Kidney epithelial cell (primary cell): ENCODE measurements at regions not wholly inside any gene's neighbourhood (a gene's known extent, or its start where the extent isn't known, plus 50 kb on each side); places are given as distances from the start of the nearest gene placed in this dataset.

Experiments used
- DNase-seq: peaks from one replicate; pipeline ENCODE4 v3.0.0-alpha.2; 2010; ENCODE audit warnings: low read depth
- H3K27me3 ChIP-seq: 2 replicates; pipeline ENCODE4 v1.6.0; 2011; ENCODE audit warnings: low read length; ENCODE audit not compliant: control insufficient read depth, insufficient read depth
- H3K36me3 ChIP-seq: 2 replicates; pipeline ENCODE4 v1.5.1; 2011; ENCODE audit warnings: low read length; ENCODE audit not compliant: control insufficient read depth, insufficient read depth
- H3K4me3 ChIP-seq: 2 replicates; pipeline ENCODE4 v1.5.1; 2011; ENCODE audit warnings: low read depth, mild to moderate bottlenecking, control low read depth, low read length
- TF ChIP-seq, protein P1 (sequence below): IDR thresholded peaks from 2 replicates; pipeline ENCODE4 v1.5.1; 2011; ENCODE audit warnings: mild to moderate bottlenecking, moderate library complexity, low read length, control low read depth, inconsistent platforms; ENCODE audit not compliant: insufficient read depth, poor library complexity, severe bottlenecking

DNA sequence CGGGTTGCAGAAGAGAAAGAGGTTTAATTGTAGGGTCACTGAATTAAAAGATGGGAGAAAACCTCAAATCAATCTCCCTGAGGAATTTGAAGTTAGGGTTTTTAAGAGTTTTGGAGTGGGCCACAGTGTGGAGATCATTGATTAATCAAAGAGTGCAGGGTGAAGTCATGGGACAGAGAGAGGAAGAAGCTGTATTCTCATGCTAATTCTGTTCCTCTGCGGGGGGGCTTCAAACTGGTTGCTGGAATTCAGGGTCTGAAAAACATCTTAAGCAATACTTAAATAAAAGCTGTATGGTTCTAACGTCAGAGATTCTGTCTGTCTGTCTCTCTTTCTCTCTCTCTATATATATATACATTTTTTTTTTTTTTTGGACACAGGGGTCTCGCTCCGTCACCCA is 169.8 kb upstream of the SPATS2L start:
- no peak for DNase-seq
- Histone ChIP-seq H3K27me3 (no peaks in the 10 kb centered on the region), H3K36me3 (no peaks in the 10 kb centered on the region), H3K4me3 (no peak overlapping the region)
- TF ChIP-seq, protein P1, sequence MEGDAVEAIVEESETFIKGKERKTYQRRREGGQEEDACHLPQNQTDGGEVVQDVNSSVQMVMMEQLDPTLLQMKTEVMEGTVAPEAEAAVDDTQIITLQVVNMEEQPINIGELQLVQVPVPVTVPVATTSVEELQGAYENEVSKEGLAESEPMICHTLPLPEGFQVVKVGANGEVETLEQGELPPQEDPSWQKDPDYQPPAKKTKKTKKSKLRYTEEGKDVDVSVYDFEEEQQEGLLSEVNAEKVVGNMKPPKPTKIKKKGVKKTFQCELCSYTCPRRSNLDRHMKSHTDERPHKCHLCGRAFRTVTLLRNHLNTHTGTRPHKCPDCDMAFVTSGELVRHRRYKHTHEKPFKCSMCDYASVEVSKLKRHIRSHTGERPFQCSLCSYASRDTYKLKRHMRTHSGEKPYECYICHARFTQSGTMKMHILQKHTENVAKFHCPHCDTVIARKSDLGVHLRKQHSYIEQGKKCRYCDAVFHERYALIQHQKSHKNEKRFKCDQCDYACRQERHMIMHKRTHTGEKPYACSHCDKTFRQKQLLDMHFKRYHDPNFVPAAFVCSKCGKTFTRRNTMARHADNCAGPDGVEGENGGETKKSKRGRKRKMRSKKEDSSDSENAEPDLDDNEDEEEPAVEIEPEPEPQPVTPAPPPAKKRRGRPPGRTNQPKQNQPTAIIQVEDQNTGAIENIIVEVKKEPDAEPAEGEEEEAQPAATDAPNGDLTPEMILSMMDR, result no peak

DNA sequence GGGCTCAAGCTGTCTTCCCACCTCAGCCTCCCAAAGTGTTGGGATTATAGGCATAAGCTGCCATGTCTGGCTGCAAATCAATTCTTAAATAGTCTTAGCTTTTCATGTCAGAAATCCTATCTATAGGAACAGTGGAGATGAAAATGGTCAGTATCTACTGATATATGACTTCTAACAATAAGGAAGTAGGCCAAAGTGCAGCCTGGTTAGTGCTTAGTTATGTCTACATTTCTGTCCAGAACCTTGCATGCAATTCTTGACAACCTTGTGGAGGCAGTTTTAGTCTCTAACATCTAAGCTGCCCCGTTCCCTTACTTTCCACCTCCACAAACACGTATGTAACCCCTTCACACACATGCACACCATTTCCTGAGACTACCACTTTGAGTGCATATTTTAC is 169.2 kb upstream of the SPATS2L start:
- TF ChIP-seq, protein P1, result no peak

GRCh38 chr2:200137691-200138090 is 168.8 kb upstream of the SPATS2L start:
- Histone ChIP-seq H3K36me3 (no peaks in the 10 kb centered on the region), H3K27me3 (no peaks in the 10 kb centered on the region), H3K4me3 (no peak overlapping the region)
- TF ChIP-seq, protein P1, result no peak
- DNase-seq, result no peak

More for the DNA sequence above, 169.2 kb upstream of the SPATS2L start:
- no peaks in the 10 kb centered on the region for H3K36me3 ChIP-seq
- DNase-seq, result no peak
- H3K4me3 ChIP-seq, result no peak overlapping the region
- H3K27me3 ChIP-seq, result no peaks in the 10 kb centered on the region

GRCh38 chr2:200138391-200139124 is 167.9 kb upstream of the SPATS2L start:
- no peaks in the 10 kb centered on the region for H3K27me3 ChIP-seq
- TF ChIP-seq, protein P1, result no peak
- no peak for DNase-seq
- no peak overlapping the region for H3K4me3 ChIP-seq
- H3K36me3 ChIP-seq, result no peaks in the 10 kb centered on the region

- Histone ChIP-seq H3K4me3 (no peak overlapping the region), H3K36me3 (no peaks in the 10 kb centered on the region), H3K27me3 (no peaks in the 10 kb centered on the region)
- DNase-seq, result no peak
- TF ChIP-seq, protein P1, result no peak
Measured at GRCh38 chr2:200144571-200144970, 161.9 kb upstream of the SPATS2L start.

GRCh38 chr2:200146501-200146900 is 160.0 kb upstream of the SPATS2L start:
- Histone ChIP-seq H3K4me3 (no peak overlapping the region), H3K27me3 (no peaks in the 10 kb centered on the region), H3K36me3 (no peaks in the 10 kb centered on the region)
- DNase-seq, result no peak
- TF ChIP-seq, protein P1, result no peak
